ENCODE measurements at regions not wholly inside any gene's neighbourhood (a gene's known extent, or its start where the extent isn't known, plus 50 kb on each side); places are given as distances from the start of the nearest gene placed in this dataset.

- ChIA-PET POLR2A (no interaction called here), CTCF (interaction anchor here (1.0 to 5.0 kb wide), 2 partner anchors 9 to 23 kb away, joined by 3 to 14 read pairs; no protein-coding TSS in a partner anchor)
- no peak for TF ChIP-seq CTCF (IDR thresholded peaks at IDR 0.05; ENCODE audit: control extremely low read depth, extremely low read depth, low read depth, missing control alignments)
- no peak for DNase-seq (ENCODE audit: extremely low spot score)
Measured at GRCh38 chr4:11598591-11598990, 169.9 kb upstream of the HS3ST1 start.

- no peak for DNase-seq (ENCODE audit: extremely low spot score)
- POLR2A ChIA-PET: no interaction called here
- CTCF ChIA-PET: interaction anchor here (0.9 to 5.0 kb wide), 3 partner anchors 10 to 22 kb away, joined by 3 to 14 read pairs (median 3); no protein-coding TSS in a partner anchor
- TF ChIP-seq CTCF (IDR thresholded peaks at IDR 0.05; ENCODE audit: control extremely low read depth, extremely low read depth, low read depth, missing control alignments): no peak
Measured at GRCh38 chr4:11597506-11597905, 168.8 kb upstream of the HS3ST1 start.

- CTCF ChIA-PET: interaction anchor here (5.0 kb wide), 1 partner anchor 10 kb away, joined by 14 read pairs; no protein-coding TSS in a partner anchor
Measured at GRCh38 chr4:11596989-11597388, 168.3 kb upstream of the HS3ST1 start.

GRCh38 chr4:11593576-11594116 lies 165.0 kb upstream of the HS3ST1 start:
- TF ChIP-seq CTCF (IDR thresholded peaks at IDR 0.05; ENCODE audit: control extremely low read depth, extremely low read depth, low read depth, missing control alignments): no peak
- ChIA-PET CTCF (interaction anchor here (1.4 to 5.0 kb wide), 3 partner anchors 10 to 148 kb away, joined by 3 to 14 read pairs (median 4); no protein-coding TSS in a partner anchor), POLR2A (no interaction called here)

More at GRCh38 chr4:11596989-11597388, 168.3 kb upstream of the HS3ST1 start:
- no peak for DNase-seq (ENCODE audit: extremely low spot score)
- POLR2A ChIA-PET: no interaction called here
- no peak for TF ChIP-seq CTCF (IDR thresholded peaks at IDR 0.05; ENCODE audit: control extremely low read depth, extremely low read depth, low read depth, missing control alignments)

GRCh38 chr4:11592276-11592675 lies 163.6 kb upstream of the HS3ST1 start:
- CTCF ChIA-PET: no interaction called here
- no peak for DNase-seq (ENCODE audit: extremely low spot score)
- POLR2A ChIA-PET: interaction anchor here (0.5 kb wide), 1 partner anchor 757 kb away, joined by 4 read pairs; no protein-coding TSS in a partner anchor
- no peak for TF ChIP-seq CTCF (IDR thresholded peaks at IDR 0.05; ENCODE audit: control extremely low read depth, extremely low read depth, low read depth, missing control alignments)

More at GRCh38 chr4:11593576-11594116, 165.0 kb upstream of the HS3ST1 start:
- no peak for DNase-seq (ENCODE audit: extremely low spot score)

GRCh38 chr4:11590132-11590531 lies 161.4 kb upstream of the HS3ST1 start:
- POLR2A ChIA-PET: no interaction called here
- TF ChIP-seq CTCF (IDR thresholded peaks at IDR 0.05; ENCODE audit: control extremely low read depth, extremely low read depth, low read depth, missing control alignments): no peak
- CTCF ChIA-PET: interaction anchor here (1.3 kb wide), 1 partner anchor 15 kb away, joined by 3 read pairs; no protein-coding TSS in a partner anchor
- DNase-seq (ENCODE audit: extremely low spot score): no peak
